ENCODE measurements at regions not wholly inside any gene's neighbourhood (a gene's known extent, or its start where the extent isn't known, plus 50 kb on each side); places are given as distances from the start of the nearest gene placed in this dataset.

DNA sequence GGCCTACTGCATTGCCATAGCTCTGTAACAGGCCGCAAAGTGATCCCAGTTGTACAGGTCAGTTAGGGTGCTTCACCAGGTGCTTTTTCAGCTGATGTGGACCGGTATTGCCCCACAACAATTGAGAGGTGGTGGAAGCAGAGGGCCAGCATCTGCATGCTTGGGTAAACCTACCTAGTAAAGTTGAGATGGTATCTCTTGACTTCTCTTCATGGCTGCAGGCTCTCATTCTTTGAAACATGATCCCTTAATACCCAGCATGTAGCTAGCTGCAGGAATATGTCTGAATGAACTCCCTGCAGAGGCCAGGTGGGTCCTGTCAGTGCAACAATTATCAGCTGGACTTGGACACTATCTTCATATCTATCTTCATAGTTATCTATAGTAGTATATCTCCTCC is 60.7 kb upstream of the CCDC6 start:
- TF ChIP-seq GATA3 (IDR thresholded peaks at IDR 0.05; ENCODE audit: low read depth, low read length) (no peak), GATA2 (IDR thresholded peaks at IDR 0.05; ENCODE audit: low read depth, low read length) (no peak)

All from SH-SY5Y (cell line).